ENCODE measurements at regions not wholly inside any gene's neighbourhood (a gene's known extent, or its start where the extent isn't known, plus 50 kb on each side); places are given as distances from the start of the nearest gene placed in this dataset.

DNA sequence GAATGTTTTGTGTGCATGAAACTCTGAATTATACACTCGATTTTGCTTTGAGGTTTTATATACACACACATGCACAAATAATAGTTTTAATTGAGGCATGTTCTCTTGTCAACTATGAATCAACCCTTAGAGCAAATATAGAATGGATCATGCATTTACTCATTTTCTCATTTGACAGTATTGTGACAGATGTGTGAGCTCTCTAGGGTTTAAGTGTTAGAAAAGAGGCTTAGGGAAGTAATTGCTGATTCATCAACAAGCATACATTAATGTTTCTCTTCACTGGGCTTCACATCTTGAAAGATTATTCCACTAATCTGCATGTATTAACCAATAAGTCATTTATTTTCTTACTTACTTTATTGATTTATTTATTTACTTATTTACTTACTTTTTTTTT, 1356.8 kb upstream of the ACO1 start (continued):
- TF ChIP-seq TBP (IDR thresholded peaks at IDR 0.05; ENCODE audit: low read depth, low read length): no peak

GRCh38 chr9:31028137-31028536, 1356.3 kb upstream of the ACO1 start:
- no peak for TF ChIP-seq SP2 (IDR thresholded peaks at IDR 0.05; ENCODE audit: low read length)
- no peaks in the 10 kb centered on the region for H3K79me1 ChIP-seq (ENCODE audit: low read depth, low read length)
- no peak overlapping the region for H3K4me3 ChIP-seq (ENCODE audit: extremely low read depth in 1 of 4, insufficient read depth in 2 of 4, low read depth in 3 of 4, low read length in 4 of 4)
- no peak overlapping the region for H3K14ac ChIP-seq (ENCODE audit: insufficient read length)
- WGBS, 2 experiments (ENCODE audit: extremely low coverage in 1 of 2, insufficient coverage in 1 of 2, insufficient read length in 1 of 2, insufficient replicate concordance in 2 of 2, low coverage in 1 of 2, low lambda C conversion rate in 2 of 2, missing lambda C conversion rate in 1 of 2): 91% methylated on average over 7 of the region's 8 CpGs; no CpG with 5 or more reads in 1 of the 2 experiments
- no peak overlapping the region for H3K9ac ChIP-seq (replicated peaks in 1 of 4; ENCODE audit: extremely low read depth in 1 of 4, low read depth in 3 of 4, low read length in 3 of 4)
- H3K18ac ChIP-seq (ENCODE audit: extremely low read depth, low read length): no peak overlapping the region
- no peak overlapping the region for H2BK15ac ChIP-seq (ENCODE audit: low read length)
- no peak overlapping the region for H2BK20ac ChIP-seq (ENCODE audit: low read length)
- H3K36me3 ChIP-seq (ENCODE audit: control insufficient read depth in 2 of 4, insufficient read depth in 4 of 4, low read length in 3 of 4): no peaks in the 10 kb centered on the region
- no peak overlapping the region for H2BK12ac ChIP-seq (ENCODE audit: low read depth, low read length)
- no peak overlapping the region for H3K4me2 ChIP-seq (ENCODE audit: insufficient read depth in 1 of 2, low read depth in 2 of 2, low read length in 2 of 2)
- H3K4me1 ChIP-seq (replicated peaks in 1 of 4; ENCODE audit: control insufficient read depth in 3 of 4, insufficient read depth in 4 of 4, low read length in 3 of 4): peaks cover 0 to 9% (median 2%) of the 10 kb centered on the region in 4 experiments; a peak in 2 of 7 replicates
- no peaks in the 10 kb centered on the region for H3K27me3 ChIP-seq (replicated peaks in 1 of 4; ENCODE audit: control insufficient read depth in 3 of 4, extremely low read depth in 1 of 4, insufficient read depth in 3 of 4, low read length in 3 of 4)
- no peaks in the 10 kb centered on the region for H4K20me1 ChIP-seq (replicated peaks in 1 of 2; ENCODE audit: control insufficient read depth in 1 of 2, insufficient read depth in 2 of 2, low read length in 2 of 2)
- no peak overlapping the region for H3K27ac ChIP-seq (ENCODE audit: low read depth, low read length)
- H4K91ac ChIP-seq (replicated peaks; ENCODE audit: insufficient read length, low read length): no peak overlapping the region
- no peak overlapping the region for H4K5ac ChIP-seq (ENCODE audit: insufficient read length, low read depth, low read length)
- H3K9me3 ChIP-seq (ENCODE audit: insufficient read depth in 2 of 2, low read depth in 1 of 2, low read length in 1 of 2): no peaks in the 10 kb centered on the region
- no peak overlapping the region for H3K23ac ChIP-seq (ENCODE audit: insufficient read length)
- ChIA-PET POLR2A (ENCODE audit: partially characterized antibody) (no interaction called here), CTCF (ENCODE audit: partially characterized antibody) (no interaction called here)
- H3K79me2 ChIP-seq (ENCODE audit: control insufficient read depth in 1 of 2, insufficient read depth in 2 of 2, low read length in 2 of 2): no peaks in the 10 kb centered on the region
- no peak overlapping the region for H2AFZ ChIP-seq (ENCODE audit: low read length)
- DNase-seq (ENCODE audit: low read depth in 1 of 2, low spot score in 2 of 2) (no peak), FAIRE-seq (no peak)
- no peak overlapping the region for H4K8ac ChIP-seq (ENCODE audit: extremely low read depth, insufficient read depth, low read length)
- H2BK5ac ChIP-seq (ENCODE audit: low read depth, low read length): no peak overlapping the region
- no peak overlapping the region for H2BK120ac ChIP-seq (replicated peaks; ENCODE audit: low read depth, low read length)
- no peaks in the 10 kb centered on the region for H3K23me2 ChIP-seq (ENCODE audit: low read depth, low read length)
- H2AK5ac ChIP-seq (ENCODE audit: low read depth, low read length): no peak overlapping the region
- no peak overlapping the region for H3K4ac ChIP-seq (replicated peaks; ENCODE audit: insufficient read length, low read depth, low read length)
- H3K56ac ChIP-seq (replicated peaks; ENCODE audit: insufficient read length, low read depth, low read length): no peak overlapping the region
